ENCODE measurements at regions not wholly inside any gene's neighbourhood (a gene's known extent, or its start where the extent isn't known, plus 50 kb on each side); places are given as distances from the start of the nearest gene placed in this dataset.
"Not testable (repeated sequence)": the region's sequence is repeated elsewhere in the genome, so short reads cannot be mapped to it uniquely, and the experiment has no call there.

DNA sequence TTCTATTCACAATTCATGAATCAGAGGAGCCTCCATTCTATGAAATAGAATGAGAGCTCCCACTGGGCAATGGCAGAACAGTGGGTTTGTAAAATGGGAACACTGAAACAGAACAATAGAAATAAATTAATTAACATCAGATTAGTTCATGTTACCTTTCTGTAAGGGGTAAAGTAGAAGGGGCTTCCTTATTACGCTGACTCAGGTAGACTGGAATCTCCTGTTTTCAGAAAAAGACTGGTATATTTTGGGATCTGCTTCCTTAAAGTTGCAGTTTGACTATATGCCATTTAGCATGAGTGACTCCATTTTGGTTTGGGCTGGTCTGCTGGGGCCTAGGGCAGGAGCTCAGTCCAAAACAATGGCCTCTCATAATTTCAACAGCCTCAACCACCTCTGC, 52.8 kb upstream of the ZFAND3 start:
- no peak for DNase-seq

- no peak for DNase-seq
Measured at GRCh38 chr6:37765182-37765775, 54.2 kb upstream of the ZFAND3 start.

DNA sequence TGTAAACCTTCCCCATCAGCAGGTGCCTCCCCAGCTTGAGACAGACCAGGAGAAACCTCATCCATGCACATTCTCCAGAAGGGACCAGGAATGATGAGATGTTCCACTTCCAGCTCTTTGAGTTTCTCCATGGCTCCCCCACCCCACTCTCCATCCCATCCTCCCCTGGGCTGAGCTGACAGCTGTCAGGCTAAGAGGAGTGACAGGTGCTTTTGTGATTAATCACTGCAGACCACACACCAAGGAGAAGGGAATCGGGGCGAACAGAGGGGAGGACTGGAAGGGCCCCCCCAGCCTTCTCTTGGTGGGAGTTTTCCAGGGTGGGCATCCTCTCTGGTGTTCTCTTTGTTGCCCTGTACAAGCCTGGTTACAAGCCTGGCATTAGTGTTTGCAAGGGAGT, 56.1 kb upstream of the ZFAND3 start:
- no peak for DNase-seq

GRCh38 chr6:37762806-37763205, 56.7 kb upstream of the ZFAND3 start:
- peak; percentile 55 to 83 for DNase-seq

DNA sequence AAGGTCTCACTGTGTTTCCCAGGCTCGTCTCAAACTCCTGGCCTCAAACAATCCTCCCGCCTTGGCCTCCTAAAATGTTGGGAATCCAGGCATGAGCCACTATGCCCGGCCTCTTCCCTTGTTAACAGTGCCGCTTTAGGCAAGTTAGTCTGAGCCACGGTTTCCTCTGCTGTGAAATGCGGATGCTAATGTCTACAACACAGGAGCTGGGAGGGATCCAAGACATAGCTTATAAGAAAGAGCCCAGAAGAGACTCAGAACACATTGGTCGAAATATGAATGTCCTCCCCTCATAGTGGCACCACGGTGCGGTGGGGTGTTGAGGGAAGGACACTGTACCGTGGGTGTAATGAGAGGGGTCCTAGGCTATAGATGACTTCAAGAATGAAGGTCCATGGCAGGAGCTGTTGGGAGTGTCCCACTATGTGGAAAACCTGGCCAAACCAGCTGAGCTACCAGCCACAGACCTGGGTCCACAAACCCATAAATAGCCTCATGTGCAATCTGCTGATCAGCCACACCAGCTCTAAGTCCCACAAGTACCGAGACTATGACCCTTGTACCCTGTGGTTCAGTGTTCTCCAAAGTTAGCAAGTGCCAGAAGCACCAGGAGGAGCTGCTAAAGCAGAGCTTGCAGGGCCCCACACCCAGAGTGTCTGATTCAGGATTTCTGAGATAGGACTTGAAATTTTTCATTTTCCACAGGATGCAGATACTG, 57.8 kb upstream of the ZFAND3 start:
- DNase-seq = no peak

DNA sequence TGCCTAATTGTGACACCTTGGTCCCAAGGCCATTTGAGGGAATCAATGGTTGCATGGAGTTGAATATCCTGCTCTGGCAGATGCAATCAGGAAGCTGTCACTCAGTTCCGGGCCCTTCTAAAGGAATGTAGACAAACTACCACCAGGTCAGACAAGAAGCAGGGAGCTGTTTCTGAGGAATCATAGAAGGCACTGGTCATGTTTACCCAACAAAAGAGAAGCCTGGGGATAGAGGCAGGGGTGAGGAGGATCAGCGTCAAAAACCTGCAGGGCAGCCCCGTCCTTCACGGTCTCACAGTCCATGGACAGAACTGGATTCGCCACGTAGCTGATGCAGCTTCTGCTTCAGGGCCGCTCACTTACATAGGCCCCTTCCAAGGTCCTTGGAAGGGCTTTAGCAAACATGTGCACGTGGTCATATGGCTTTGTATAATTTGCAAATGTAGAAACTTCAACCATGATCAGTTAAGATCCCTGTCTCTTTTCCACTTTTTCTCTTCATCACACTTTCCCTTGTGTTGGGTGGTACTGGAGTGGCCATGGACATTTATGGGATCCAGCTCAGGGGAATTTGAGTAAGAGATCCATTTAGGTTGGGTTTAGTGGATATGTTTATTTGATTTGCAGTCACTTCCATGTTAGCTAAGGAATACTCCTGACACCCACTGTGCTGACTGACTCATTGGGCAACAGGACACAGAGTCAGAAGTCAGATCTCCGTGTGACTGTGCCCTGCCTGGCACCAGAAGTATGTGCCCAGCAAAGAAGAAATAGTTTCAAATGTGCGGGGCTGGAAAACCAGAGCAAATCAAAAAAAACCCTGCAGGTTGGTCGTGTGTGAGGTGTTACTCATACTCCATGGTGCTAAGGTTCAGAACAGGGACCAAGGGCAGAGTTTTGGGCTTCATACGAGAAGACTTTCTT, 60.0 kb upstream of the ZFAND3 start:
- no peak for DNase-seq

DNA sequence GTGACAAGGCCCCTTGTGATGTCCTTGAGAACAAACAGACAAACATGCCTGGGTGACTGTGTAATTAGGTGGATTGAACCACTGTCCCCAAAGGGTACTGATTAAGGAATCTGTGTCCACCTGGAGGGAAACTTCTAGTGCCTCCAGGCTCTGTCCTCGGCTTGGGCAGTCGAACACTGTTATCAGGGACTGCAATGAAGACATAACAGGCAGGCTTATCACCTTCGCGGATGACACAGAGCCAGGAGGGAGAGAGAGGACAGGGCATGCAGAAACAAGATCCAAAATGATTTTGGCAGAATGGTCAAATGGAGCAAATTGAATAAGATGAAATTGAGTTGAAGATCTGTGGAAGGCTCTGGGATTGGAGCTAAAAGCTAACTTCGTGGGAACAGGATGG, 60.9 kb upstream of the ZFAND3 start:
- no peak for DNase-seq

GRCh38 chr6:37758234-37758633, 60.6 kb upstream of the MDGA1 start:
- no peak for DNase-seq

DNA sequence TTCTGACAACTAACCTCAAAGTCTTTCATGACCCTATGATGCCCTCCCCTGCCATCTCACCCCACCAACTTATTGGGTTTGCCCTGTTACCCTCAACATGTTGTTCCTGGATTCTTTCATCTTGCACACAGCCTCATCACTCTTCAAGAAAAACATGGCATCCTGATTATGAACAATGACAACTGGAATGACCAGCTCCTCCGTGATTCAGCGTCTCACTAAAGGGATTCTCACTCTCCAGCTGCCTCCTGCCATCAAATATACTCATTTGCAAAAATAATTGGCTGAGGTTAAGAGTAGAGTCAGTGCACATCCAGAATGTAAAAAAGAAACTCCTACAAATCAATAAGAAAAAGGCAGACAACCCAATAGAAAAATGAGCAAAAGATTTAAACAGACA, 59.7 kb upstream of the MDGA1 start:
- no peak for DNase-seq

GRCh38 chr6:37756135-37756534, 58.5 kb upstream of the MDGA1 start:
- DNase-seq = no peak

- DNase-seq = no peak
Measured at GRCh38 chr6:37752718-37753117, 55.0 kb upstream of the MDGA1 start.

DNA sequence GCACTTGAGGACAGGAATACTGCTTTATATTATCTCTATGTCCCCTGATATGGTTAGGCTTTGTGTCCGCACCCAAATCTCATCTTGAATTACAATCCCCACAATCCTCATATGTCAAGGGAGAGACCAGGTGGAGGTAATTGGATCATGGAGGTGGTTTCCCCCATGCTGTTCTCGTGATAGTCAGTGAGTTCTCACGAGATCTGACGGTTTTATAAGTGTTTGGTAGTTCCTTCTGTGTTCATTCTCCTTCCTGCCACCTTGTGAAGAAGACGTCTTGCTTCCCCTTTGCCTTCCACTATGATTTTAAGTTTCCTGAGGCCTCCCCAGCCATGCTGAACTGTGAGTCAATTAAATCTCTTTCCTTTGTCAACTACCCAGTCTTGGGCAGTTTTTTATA, 51.7 kb upstream of the MDGA1 start:
- DNase-seq = not testable (repeated sequence)

GRCh38 chr6:37748118-37748517, 50.4 kb upstream of the MDGA1 start:
- DNase-seq = no peak
